HepG2 (cell line): ENCODE measurements at regions not wholly inside any gene's neighbourhood (a gene's known extent, or its start where the extent isn't known, plus 50 kb on each side); places are given as distances from the start of the nearest gene placed in this dataset.

ENCODE experiments used
- CEBPG ChIP-seq: IDR thresholded peaks from 2 replicates; pipeline ENCODE4 v1.6.1; 2016
- EZH2 ChIP-seq: conservative IDR thresholded peaks from 2 replicates; pipeline ENCODE4 v1.6.1; 2012; ENCODE audit warnings: mild to moderate bottlenecking, low read depth, low read length, moderate library complexity
- HMG20B ChIP-seq: conservative IDR thresholded peaks from 2 replicates; pipeline ENCODE4 v1.6.1; 2016; ENCODE audit warnings: missing genetic modification reagents, missing compliant biosample characterization
- KLF6 ChIP-seq: IDR thresholded peaks from 2 replicates; pipeline ENCODE4 v1.8.0; 2016; ENCODE audit warnings: missing biosample characterization, missing genetic modification reagents
- TBP ChIP-seq: sonication (generic); formaldehyde crosslinking; IDR thresholded peaks from 2 replicates; pipeline ENCODE4 v1.5.0; 2020; ENCODE audit warnings: missing genetic modification reagents
- ZNF780A ChIP-seq: sonication (generic); formaldehyde crosslinking; IDR thresholded peaks from 2 replicates; pipeline ENCODE4 v1.8.0; 2022; ENCODE audit warnings: mild to moderate bottlenecking, missing genetic modification reagents, moderate library complexity
- TF ChIP-seq, protein P1 (sequence below): sonication (generic); formaldehyde crosslinking; IDR thresholded peaks from 2 replicates; pipeline ENCODE4 v1.8.0; 2022; ENCODE audit warnings: mild to moderate bottlenecking, missing genetic modification reagents, moderate library complexity
- TF ChIP-seq, protein P2 (sequence below): sonication (generic); formaldehyde crosslinking; IDR thresholded peaks from 2 replicates; pipeline ENCODE4 v1.5.0; 2020; ENCODE audit warnings: mild to moderate bottlenecking, missing genetic modification reagents, moderate library complexity
- TF ChIP-seq, protein P3 (sequence below): sonication (generic); formaldehyde crosslinking; IDR thresholded peaks from 2 replicates; pipeline ENCODE4 v1.5.1; 2020; ENCODE audit warnings: mild to moderate bottlenecking, missing genetic modification reagents, moderate library complexity
- TF ChIP-seq, protein P4 (sequence below): sonication (generic); formaldehyde crosslinking; IDR thresholded peaks from 2 replicates; pipeline ENCODE4 v1.5.1; 2020; ENCODE audit warnings: mild to moderate bottlenecking, missing genetic modification reagents
- TF ChIP-seq, protein P5 (sequence below): sonication (generic); formaldehyde crosslinking; IDR thresholded peaks from 2 replicates; pipeline ENCODE4 v1.4.0; 2020; ENCODE audit warnings: mild to moderate bottlenecking, missing genetic modification reagents

DNA sequence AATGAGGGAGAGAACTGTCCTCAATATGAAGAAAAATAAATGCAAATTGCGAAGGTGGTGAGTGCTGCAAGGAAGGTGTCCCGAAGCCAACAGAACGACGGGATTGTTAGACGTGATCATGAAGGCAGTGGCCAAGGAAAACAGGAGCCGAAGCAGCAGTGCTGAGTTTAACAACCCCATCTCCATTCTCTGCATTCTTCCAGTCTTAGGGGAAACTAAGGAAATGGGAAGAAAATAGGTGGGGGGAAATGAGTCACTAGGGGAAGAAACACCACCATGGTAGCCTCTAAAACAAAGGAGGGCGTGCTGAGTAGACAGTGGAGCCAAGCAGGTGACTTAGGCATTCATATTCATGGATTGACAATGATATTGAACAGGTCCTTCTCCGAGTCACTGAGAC is 192.2 kb upstream of the AKR1E2 start:
- TF ChIP-seq, protein P1, sequence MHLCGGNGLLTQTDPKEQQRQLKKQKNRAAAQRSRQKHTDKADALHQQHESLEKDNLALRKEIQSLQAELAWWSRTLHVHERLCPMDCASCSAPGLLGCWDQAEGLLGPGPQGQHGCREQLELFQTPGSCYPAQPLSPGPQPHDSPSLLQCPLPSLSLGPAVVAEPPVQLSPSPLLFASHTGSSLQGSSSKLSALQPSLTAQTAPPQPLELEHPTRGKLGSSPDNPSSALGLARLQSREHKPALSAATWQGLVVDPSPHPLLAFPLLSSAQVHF (CRISPR knock-in tag): no peak
- TF ChIP-seq, protein P2, sequence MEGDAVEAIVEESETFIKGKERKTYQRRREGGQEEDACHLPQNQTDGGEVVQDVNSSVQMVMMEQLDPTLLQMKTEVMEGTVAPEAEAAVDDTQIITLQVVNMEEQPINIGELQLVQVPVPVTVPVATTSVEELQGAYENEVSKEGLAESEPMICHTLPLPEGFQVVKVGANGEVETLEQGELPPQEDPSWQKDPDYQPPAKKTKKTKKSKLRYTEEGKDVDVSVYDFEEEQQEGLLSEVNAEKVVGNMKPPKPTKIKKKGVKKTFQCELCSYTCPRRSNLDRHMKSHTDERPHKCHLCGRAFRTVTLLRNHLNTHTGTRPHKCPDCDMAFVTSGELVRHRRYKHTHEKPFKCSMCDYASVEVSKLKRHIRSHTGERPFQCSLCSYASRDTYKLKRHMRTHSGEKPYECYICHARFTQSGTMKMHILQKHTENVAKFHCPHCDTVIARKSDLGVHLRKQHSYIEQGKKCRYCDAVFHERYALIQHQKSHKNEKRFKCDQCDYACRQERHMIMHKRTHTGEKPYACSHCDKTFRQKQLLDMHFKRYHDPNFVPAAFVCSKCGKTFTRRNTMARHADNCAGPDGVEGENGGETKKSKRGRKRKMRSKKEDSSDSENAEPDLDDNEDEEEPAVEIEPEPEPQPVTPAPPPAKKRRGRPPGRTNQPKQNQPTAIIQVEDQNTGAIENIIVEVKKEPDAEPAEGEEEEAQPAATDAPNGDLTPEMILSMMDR (CRISPR knock-in tag): no peak
- TF ChIP-seq CEBPG (CRISPR knock-in tag): no peak
- TF ChIP-seq EZH2: no peak
- TF ChIP-seq TBP (CRISPR knock-in tag): no peak
- TF ChIP-seq ZNF780A (CRISPR knock-in tag): no peak
- TF ChIP-seq, protein P3, sequence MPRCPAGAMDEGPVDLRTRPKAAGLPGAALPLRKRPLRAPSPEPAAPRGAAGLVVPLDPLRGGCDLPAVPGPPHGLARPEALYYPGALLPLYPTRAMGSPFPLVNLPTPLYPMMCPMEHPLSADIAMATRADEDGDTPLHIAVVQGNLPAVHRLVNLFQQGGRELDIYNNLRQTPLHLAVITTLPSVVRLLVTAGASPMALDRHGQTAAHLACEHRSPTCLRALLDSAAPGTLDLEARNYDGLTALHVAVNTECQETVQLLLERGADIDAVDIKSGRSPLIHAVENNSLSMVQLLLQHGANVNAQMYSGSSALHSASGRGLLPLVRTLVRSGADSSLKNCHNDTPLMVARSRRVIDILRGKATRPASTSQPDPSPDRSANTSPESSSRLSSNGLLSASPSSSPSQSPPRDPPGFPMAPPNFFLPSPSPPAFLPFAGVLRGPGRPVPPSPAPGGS (CRISPR knock-in tag): no peak
- TF ChIP-seq, protein P4, sequence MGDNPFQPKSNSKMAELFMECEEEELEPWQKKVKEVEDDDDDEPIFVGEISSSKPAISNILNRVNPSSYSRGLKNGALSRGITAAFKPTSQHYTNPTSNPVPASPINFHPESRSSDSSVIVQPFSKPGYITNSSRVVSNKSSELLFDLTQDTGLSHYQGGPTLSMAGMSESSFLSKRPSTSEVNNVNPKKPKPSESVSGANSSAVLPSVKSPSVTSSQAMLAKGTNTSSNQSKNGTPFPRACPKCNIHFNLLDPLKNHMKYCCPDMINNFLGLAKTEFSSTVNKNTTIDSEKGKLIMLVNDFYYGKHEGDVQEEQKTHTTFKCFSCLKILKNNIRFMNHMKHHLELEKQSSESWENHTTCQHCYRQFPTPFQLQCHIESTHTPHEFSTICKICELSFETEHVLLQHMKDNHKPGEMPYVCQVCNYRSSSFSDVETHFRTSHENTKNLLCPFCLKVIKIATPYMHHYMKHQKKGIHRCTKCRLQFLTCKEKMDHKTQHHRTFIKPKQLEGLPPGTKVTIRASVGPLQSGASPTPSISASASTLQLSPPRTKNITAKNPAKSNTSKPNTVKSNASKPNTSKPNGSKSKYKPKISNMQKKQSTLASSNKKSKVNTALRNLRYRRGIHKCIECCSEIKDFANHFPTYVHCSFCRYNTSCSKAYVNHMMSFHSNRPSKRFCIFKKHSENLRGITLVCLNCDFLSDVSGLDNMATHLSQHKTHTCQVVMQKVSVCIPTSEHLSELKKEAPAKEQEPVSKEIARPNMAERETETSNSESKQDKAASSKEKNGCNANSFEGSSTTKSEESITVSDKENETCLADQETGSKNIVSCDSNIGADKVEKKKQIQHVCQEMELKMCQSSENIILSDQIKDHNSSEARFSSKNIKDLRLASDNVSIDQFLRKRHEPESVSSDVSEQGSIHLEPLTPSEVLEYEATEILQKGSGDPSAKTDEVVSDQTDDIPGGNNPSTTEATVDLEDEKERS (CRISPR knock-in tag): no peak
- TF ChIP-seq, protein P5, sequence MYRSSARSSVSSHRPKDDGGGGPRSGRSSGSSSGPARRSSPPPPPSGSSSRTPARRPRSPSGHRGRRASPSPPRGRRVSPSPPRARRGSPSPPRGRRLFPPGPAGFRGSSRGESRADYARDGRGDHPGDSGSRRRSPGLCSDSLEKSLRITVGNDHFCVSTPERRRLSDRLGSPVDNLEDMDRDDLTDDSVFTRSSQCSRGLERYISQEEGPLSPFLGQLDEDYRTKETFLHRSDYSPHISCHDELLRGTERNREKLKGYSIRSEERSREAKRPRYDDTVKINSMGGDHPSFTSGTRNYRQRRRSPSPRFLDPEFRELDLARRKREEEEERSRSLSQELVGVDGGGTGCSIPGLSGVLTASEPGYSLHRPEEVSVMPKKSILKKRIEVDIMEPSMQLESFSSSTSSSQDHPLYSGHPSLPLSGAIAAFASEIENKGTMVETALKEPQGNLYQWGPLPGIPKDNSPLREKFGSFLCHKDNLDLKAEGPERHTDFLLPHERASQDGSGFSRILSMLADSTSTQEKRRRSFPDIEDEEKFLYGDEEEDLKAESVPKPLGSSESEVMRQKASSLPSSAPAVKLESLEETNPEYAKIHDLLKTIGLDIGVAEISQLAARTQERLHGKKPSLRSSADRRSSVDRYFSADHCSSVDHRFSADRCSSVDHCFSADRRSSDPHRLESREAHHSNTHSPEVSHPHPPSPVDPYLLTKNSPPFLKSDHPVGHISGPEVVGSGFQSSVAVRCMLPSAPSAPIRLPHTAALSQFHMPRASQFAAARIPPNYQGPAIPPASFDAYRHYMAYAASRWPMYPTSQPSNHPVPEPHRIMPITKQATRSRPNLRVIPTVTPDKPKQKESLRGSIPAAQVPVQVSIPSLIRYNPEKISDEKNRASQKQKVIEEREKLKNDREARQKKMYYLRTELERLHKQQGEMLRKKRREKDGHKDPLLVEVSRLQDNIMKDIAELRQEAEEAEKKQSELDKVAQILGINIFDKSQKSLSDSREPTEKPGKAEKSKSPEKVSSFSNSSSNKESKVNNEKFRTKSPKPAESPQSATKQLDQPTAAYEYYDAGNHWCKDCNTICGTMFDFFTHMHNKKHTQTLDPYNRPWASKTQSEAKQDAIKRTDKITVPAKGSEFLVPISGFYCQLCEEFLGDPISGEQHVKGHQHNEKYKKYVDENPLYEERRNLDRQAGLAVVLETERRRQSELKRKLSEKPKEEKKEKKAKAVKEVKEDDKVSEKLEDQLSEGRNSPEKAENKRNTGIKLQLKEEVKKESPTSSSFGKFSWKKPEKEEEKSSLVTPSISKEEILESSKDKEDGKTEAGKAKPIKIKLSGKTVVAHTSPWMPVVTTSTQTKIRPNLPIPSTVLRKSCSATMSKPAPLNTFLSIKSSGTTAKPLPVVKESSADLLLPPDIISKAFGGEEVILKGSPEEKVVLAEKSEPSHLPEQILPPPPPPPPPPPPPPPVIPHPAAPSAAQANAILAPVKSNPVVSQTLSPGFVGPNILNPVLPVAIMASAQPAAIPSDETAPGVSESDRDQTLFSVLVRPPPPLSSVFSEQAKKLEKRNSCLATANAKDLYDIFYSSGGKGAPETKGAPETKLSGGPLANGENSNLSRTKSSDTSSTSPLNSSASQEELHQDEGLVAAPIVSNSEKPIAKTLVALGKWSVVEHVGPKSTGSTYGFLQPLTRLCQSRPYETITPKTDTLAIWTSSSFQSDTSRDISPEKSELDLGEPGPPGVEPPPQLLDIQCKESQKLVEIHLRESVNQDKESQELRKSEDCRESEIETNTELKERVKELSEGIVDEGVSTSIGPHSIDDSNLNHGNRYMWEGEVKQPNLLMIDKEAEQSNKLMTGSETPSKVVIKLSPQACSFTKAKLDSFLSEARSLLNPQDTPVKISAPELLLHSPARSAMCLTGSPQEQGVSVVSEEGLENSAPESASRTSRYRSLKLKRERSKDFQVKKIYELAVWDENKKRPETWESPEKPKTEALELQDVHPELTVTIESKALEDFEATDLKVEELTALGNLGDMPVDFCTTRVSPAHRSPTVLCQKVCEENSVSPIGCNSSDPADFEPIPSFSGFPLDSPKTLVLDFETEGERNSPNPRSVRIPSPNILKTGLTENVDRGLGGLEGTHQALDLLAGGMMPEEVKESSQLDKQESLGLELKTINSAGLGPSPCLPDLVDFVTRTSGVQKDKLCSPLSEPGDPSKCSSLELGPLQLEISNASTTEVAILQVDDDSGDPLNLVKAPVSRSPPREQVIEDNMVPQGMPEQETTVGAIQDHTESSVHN (CRISPR knock-in tag): no peak
- no peak for TF ChIP-seq HMG20B (CRISPR knock-in tag)
- TF ChIP-seq KLF6: no peak
